OCI-LY1 (cell line): ENCODE measurements at regions not wholly inside any gene's neighbourhood (a gene's known extent, or its start where the extent isn't known, plus 50 kb on each side); places are given as distances from the start of the nearest gene placed in this dataset.

ENCODE experiments used
- CTCF ChIP-seq: fragments of 200-600 bp; sonication (generic), shearing (Covaris generic); IDR thresholded peaks from 2 replicates; pipeline ENCODE4 v1.5.1; 2017; ENCODE audit warnings: mild to moderate bottlenecking, antibody characterized with exemption, low read length, moderate library complexity, mixed read lengths
- EZH2 ChIP-seq: fragments of 200-600 bp; sonication (generic), shearing (Covaris generic); IDR thresholded peaks from 2 replicates; pipeline ENCODE4 v1.8.0; 2017; ENCODE audit warnings: borderline replicate concordance, mixed run types, mild to moderate bottlenecking, antibody characterized with exemption, low read length, moderate library complexity, mixed read lengths

GRCh38 chr11:11675671-11676181, 53.9 kb upstream of the GALNT18 start:
- TF ChIP-seq CTCF = no peak
- no peak for TF ChIP-seq EZH2
